HL-60 (cell line): ENCODE measurements at regions not wholly inside any gene's neighbourhood (a gene's known extent, or its start where the extent isn't known, plus 50 kb on each side); places are given as distances from the start of the nearest gene placed in this dataset.

Source experiments
- SPI1 ChIP-seq: IDR thresholded peaks from 2 replicates; pipeline ENCODE4 v1.6.1; 2012; ENCODE audit warnings: low read depth, mild to moderate bottlenecking, borderline replicate concordance
- TF ChIP-seq, protein P1 (sequence below): IDR thresholded peaks from 2 replicates; pipeline ENCODE4 v1.6.1; 2012; ENCODE audit warnings: low read depth; ENCODE audit not compliant: insufficient replicate concordance

GRCh38 chr4:31598639-31599038 is 878.5 kb downstream of the PCDH7 start:
- TF ChIP-seq, protein P1, sequence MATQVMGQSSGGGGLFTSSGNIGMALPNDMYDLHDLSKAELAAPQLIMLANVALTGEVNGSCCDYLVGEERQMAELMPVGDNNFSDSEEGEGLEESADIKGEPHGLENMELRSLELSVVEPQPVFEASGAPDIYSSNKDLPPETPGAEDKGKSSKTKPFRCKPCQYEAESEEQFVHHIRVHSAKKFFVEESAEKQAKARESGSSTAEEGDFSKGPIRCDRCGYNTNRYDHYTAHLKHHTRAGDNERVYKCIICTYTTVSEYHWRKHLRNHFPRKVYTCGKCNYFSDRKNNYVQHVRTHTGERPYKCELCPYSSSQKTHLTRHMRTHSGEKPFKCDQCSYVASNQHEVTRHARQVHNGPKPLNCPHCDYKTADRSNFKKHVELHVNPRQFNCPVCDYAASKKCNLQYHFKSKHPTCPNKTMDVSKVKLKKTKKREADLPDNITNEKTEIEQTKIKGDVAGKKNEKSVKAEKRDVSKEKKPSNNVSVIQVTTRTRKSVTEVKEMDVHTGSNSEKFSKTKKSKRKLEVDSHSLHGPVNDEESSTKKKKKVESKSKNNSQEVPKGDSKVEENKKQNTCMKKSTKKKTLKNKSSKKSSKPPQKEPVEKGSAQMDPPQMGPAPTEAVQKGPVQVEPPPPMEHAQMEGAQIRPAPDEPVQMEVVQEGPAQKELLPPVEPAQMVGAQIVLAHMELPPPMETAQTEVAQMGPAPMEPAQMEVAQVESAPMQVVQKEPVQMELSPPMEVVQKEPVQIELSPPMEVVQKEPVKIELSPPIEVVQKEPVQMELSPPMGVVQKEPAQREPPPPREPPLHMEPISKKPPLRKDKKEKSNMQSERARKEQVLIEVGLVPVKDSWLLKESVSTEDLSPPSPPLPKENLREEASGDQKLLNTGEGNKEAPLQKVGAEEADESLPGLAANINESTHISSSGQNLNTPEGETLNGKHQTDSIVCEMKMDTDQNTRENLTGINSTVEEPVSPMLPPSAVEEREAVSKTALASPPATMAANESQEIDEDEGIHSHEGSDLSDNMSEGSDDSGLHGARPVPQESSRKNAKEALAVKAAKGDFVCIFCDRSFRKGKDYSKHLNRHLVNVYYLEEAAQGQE: no peak
- TF ChIP-seq SPI1: no peak
